LNCAP (cell line): ENCODE measurements at regions not wholly inside any gene's neighbourhood (a gene's known extent, or its start where the extent isn't known, plus 50 kb on each side); places are given as distances from the start of the nearest gene placed in this dataset.

Experiments used
- CTCF ChIP-seq: fragments of 450-650 bp; IDR thresholded peaks from 2 replicates; pipeline ENCODE4 v1.5.1; 2017; ENCODE audit warnings: mild to moderate bottlenecking

DNA sequence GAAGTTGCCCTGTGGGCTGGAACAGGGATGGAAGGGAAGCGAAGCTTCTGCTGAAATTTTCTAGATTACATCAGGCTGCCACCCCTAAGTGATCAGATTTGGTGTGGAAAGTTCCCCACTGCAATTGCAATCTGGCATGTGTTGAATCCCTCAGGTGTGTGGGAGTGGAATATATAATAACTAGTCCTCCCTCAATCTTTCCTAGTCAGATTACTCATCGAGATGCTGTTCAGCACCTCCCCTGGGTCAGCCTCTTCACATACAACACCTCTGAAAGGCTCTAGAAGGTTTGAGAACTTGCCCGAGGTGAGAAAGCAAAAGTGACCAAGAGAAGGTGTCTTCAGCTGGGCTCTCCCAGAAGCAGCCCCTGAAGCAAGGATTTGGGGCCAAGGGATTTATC lies 336.8 kb downstream of the BCOR start:
- TF ChIP-seq CTCF = no peak

DNA sequence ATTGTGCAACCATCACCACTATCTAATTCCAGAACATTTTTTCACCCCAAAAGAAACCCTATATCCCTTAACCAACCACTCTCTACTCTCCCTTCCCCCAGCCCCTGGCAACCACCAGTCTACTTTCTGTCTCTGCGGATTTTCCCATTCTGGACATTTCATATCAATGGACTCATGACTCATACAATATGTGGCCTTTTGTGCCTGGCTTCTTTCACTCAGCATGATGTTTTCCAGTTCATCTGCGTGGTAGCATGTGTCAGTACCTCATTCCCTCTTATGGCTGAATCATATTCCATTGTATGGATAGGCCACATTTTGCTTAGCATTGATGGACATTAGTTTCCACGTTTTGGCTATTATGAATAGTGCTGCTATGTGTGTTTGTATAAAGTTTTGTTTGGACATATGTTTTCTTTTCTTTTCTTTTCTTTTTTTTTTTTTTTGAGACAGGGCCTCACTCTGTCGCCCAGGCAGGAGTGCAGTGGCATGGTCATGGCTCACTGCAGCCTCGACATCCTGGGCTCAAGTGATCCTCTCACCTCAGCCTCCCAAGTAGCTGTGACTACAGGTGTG lies 335.4 kb downstream of the BCOR start:
- TF ChIP-seq CTCF = no peak

DNA sequence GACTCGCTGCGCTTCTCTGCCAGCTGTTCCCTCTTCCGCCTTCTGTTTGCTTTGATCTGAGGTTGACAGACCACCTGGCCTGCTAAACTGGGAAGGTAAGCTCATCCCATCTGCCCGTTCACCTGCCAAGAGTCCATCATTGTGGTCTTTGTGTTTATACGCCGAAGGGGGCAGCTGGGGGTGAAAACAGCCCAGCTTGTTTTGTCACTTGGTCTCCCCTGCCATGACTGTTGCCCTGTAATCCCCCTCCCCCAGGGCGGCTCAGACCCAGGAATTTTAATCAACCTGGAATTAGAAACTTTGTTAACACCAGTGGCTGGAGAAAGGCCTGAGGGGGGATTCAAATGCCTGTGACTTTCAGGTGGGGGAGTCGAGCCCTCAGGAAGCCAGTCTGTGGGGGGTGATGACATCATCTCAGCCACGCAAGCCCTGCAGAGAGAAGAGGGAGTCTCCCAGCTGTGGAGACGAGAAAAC lies 333.3 kb downstream of the BCOR start:
- TF ChIP-seq CTCF = no peak

DNA sequence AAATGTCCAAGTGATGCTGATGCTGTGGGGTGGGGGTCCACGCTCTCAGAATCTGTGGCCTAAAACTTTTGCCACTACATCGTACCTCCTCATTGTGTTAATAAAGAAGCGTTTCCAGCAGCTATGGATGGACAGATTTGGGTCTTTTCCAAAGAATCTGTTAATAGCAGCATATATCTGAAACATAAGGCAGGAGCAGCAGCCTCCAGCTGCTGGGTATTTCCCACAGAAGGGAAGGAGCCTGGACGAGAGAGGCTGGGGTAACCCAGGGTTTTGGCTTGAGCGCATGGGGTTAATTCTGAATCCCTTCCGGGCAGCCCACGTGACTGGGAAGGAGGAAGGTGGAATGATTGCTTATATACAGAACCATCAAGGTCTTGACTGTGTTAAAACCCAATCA lies 332.4 kb downstream of the BCOR start:
- TF ChIP-seq CTCF = no peak

GRCh38 chrX:39766085-39766726 lies 331.6 kb downstream of the BCOR start:
- TF ChIP-seq CTCF = no peak

DNA sequence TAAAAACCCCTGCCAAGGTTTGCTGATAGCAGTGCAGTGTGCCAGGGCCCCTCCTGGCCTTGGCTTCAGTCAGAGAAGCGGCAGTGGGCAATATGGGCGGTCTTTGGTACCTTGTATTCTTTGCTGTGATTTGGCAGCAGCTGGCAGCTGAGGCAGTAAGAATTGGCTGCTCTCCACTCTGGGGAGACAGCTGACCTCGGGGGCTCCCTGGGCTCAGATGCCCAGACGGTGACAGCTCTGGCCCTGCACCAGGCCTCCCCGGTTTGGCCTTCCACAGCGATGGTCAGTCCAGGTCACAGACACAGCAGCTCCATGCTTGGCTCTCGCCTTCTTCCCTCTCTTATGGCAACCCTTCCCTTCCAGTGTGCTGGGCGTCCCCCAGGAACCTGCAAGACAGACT lies 330.9 kb downstream of the BCOR start:
- no peak for TF ChIP-seq CTCF

- no peak for TF ChIP-seq CTCF
These were observed 330.3 kb downstream of the BCOR start for GRCh38 chrX:39767446-39767845.
